ENCODE measurements at regions not wholly inside any gene's neighbourhood (a gene's known extent, or its start where the extent isn't known, plus 50 kb on each side); places are given as distances from the start of the nearest gene placed in this dataset.

DNA sequence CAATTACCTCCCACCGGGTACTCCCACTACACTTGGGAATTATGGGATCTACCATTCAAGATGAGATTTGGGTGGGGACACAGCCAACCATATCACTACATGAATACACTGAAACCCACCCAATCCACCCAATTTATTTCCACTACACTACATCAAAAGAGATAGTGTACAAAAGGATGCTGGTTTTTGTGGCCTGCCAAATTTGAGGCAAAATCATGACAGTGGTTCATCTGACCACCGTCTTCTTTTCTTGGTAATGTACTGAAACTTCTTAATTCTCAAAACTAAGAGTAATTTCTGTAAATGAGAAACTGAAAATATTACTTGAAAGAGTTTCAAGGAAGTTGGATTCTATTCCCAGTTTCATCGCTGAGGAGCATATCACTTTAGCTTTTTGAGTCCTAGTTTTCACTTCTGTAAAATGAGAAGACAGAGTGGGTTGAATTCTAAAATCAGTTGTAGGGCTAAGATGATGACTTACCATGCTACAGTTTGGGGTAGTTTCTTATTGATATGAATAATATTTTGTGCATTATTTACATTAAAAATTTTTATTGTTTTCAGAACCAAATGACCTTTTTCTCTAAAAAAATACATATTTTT, 360.4 kb upstream of the CNTN6 start:
- no peak for TF ChIP-seq TAF1 (IDR thresholded peaks at IDR 0.05; ENCODE audit: borderline replicate concordance, low read depth, low read length)
- TF ChIP-seq POLR2A (IDR thresholded peaks at IDR 0.05; ENCODE audit: low read depth, low read length) = no peak
